Medulla oblongata (tissue), 1 donor: ENCODE measurements at regions not wholly inside any gene's neighbourhood (a gene's known extent, or its start where the extent isn't known, plus 50 kb on each side); places are given as distances from the start of the nearest gene placed in this dataset.
A peak's percentile ranks its signal among the peaks of the same experiment; 100 is the strongest.

Experiments
- DNase-seq: peaks from one replicate; pipeline ENCODE4 v3.0.0-alpha.2; 2015; ENCODE audit errors: extremely low spot score

DNA sequence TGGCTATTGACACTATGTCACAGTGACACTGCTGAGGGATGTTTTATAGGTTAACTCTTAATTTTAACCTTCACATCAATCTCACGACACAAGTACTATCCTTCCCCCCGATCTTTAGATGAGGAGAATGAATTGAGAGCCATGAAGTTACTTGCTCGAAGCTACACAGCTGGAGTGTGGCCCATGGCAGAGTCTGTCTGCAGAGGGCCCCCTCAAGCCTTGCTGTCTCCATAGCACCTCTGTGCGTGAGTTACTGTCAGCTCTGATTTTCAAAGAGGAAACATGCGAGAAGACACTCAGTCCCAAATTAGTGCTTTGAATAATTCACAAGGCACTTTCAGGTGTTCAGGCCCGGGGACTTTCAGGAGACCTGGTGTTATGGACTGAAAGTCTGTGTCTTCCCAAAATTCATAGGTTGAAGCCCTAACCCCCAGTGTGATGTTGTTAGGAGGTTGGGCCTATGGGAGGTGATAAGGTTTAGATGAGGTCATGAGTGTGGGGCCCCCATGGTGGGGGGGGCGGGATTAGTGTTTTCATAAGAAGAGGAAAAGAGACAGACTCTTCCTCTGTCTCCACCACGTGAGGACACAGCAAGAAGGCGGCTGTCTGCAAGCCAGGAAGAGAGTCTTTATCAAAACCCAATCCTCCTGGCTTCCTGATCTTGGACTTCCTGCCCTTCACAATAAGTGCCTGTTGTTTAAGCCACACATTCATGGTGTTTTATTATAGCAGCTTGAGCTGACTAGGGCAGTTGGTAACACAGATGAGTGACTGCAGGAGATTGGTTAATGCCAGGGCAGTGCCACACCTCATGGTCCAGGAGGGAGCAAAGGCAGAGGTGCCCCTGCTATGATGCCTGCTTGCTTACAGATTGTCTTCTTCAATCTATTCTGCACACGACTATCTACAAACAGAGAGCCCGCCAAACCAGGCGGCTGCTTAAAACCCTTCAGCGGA lies 281.8 kb downstream of the HAPSTR1 start:
- peak; percentile 32 for DNase-seq

- DNase-seq: no peak
Observed at GRCh38 chr16:9374061-9374460, 282.6 kb downstream of the HAPSTR1 start.

DNA sequence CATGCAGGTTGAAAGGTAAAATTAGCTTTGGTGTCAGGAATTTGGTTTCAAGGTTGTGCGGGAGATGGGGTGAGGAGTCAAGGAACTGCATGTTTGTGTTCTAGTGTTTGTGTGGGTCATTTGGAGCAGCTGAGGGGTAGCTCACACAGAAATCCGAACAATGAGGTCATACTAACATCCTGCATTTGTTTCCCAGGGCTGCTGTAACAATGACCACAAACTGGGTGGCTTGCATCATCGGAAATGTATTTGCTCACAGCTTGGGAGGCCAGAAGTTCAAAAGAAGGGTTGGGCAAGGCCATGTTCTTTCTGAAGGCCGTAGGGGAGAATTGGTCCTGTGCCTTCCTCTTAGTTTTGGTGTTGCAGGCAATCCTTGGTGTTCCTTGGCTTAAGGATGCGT lies 287.4 kb downstream of the HAPSTR1 start:
- no peak for DNase-seq

GRCh38 chr16:9380221-9380620 lies 288.8 kb downstream of the HAPSTR1 start:
- no peak for DNase-seq

DNA sequence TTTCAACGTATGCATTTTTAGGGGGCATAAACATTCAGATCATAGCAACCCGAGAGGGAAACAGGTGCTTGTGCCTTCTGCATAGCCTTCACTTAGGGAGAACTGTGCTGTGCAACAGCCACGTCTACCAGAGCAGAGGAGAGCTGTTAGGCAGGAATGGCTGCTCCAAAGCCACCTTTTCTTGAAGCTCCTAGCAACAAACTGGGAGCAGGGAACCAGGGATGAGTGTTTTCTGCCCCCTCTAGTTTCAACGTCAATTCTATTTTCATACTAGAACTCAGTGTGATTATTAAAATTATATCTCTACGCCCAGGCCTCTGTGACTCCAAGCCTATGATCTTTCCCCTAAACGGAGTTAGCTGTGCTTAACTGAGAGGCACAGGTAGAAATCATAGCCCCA lies 290.0 kb downstream of the HAPSTR1 start:
- no peak for DNase-seq

DNA sequence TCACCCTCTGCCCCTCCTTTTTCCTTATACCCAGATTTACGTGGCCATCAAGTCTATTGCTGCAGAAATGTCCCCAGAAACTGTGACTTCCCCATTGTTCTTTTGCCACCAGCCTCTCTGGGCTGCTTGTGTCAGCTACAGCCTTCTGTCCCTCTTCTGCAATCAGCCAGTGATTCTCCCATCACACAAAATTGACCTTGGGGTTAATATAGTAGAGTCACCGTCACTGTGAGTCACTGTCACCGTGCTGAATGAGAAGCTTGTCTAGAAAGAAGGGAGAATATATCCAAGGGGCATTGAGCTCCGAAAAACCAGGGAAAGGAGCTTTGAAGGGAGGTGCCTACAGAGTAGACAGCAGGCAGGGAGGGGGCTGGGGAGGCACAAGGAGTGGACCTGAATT lies 290.5 kb downstream of the HAPSTR1 start:
- no peak for DNase-seq

DNA sequence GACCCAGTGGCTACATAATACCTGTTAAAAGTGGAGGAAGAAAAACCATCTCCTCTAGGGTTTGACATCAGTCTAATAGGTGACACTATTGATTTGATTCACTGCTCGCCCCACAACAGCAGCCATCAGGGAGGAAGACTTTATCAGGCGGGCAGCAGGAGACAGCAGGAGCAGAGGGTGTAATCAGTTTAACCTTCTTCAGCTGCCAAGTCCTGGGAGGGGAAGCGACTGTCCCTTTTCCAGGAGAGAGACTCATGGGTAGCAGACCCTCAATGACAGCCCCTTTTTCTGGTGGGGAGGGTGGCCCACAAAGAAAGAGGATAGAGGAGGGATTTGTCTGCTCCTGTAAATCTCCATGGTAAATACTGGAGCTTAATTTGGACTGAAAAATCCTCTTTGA lies 291.8 kb downstream of the HAPSTR1 start:
- DNase-seq: no peak

GRCh38 chr16:9384141-9384540 lies 292.7 kb downstream of the HAPSTR1 start:
- no peak for DNase-seq

- DNase-seq: no peak
Observed at GRCh38 chr16:9389543-9390207, 298.2 kb downstream of the HAPSTR1 start.

GRCh38 chr16:9392956-9393355 lies 301.5 kb downstream of the HAPSTR1 start:
- DNase-seq: no peak

- DNase-seq: no peak
Observed at GRCh38 chr16:9393591-9393990, 302.1 kb downstream of the HAPSTR1 start.

DNA sequence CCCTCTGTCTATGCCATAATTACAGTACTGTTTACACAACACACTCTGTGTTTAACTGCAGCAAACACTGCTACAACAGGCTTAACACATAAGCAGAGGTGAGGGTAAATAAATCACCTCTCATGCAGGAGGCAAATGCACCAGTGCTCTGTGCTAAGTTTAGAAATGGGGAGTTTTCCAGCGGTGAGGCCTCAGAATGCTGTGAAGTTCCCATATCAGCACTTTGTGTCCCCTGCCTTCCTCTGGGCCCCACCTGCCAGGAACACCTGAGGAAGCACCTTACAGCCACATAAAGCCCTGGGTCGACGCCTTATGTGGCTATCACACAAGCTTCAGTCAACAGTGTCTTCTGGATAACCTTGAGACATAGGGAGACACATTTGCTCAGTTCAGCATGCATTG lies 304.5 kb downstream of the HAPSTR1 start:
- no peak for DNase-seq

DNA sequence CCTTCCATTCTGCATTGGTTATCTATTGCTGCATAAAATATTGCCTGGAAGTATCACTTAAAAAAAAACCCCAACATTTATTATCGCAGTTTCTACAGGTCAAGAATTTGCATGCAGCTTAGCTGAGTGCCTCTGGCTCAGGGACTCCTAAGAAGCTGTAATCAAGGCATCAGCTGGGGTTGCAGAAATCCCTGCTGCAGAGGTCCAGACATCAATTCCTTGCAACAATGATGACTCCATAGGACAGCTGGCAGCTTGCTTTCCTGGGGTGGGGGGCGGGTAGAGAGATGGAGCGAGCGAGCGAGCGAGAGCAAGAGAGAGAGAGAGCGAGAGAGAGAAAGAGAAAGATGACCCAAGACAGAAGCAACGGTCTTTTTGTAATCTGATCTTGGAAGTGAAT lies 308.1 kb downstream of the HAPSTR1 start:
- no peak for DNase-seq

- no peak for DNase-seq
Observed at GRCh38 chr16:9401173-9401572, 309.7 kb downstream of the HAPSTR1 start.

DNA sequence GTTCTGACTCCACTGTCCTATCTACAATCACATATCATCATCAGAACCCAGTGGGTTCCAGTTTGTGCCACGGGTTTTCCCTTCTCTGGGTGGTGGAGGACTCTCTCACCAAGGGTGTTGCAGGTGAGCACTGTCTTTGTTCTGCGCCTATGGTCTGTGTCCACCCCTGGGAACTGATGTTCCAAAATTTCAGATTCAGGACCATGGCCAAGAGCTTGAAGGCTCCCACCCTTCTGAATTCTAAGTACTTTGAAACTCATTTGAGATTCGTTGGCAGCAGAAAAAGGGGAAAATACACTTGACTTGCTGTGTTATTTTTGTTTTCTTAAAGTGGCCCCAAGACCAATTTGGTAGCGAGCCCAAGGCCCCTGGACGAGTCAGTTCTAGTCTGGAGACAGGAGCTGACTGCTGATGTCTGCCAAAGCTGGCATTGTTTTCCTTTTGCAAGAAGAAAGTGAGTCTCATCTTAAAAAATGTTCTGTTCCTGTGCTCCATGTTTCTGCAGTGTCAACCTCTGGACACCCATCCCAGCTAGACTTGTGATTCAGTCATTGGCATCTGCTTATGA lies 310.9 kb downstream of the HAPSTR1 start:
- DNase-seq: peak; percentile 71

- no peak for DNase-seq
Observed at GRCh38 chr16:9404811-9405210, 313.4 kb downstream of the HAPSTR1 start.

GRCh38 chr16:9406038-9406712 lies 314.7 kb downstream of the HAPSTR1 start:
- DNase-seq: no peak

GRCh38 chr16:9407206-9407758 lies 315.8 kb downstream of the HAPSTR1 start:
- no peak for DNase-seq

DNA sequence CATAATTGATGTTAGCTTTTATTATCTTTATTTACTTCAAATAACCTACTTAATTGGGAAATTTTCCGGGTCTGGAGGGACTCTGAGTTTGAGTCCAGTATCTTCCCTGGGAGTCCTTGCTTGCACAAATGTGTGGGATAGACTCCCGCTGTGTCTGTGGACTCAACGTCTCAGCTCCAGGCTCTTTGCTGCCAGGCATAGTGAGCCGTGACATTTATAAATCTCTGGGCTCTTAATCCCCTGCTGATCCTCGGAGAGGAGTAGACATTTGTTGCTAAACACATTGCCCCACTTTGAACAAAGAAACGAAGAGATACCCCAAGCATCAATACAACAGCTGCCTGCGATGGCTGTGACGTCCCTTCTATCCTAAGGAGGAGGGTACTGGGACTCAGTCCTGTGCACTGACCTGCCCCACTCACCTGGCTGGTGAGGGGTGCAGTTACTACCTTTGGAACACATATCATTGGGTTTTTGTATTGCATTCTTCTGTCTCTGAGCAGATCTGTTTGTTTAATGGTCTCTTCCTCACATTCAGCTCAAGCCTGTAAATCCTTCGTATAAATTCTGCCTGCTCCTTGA lies 316.9 kb downstream of the HAPSTR1 start:
- DNase-seq: no peak

GRCh38 chr16:9409560-9410493 lies 318.4 kb downstream of the HAPSTR1 start:
- no peak for DNase-seq
